Omental fat pad (tissue), 3 donors: ENCODE measurements at regions not wholly inside any gene's neighbourhood (a gene's known extent, or its start where the extent isn't known, plus 50 kb on each side); places are given as distances from the start of the nearest gene placed in this dataset.

Experiments
- ATAC-seq: fragments of 150-250 bp; one replicate; pipeline ENCODE4 v1.9.1; 2016; ENCODE audit warnings: mild to moderate bottlenecking, moderate library complexity; ENCODE audit not compliant: low FRiP score
- DNase-seq: peaks from one replicate; pipeline ENCODE4 v3.0.0-alpha.2; 2019; ENCODE audit warnings: low spot score
- CTCF ChIP-seq, 3 donors: fragments of 450-650 bp; IDR thresholded peaks; one replicate each; pipeline ENCODE4 v1.5.1; 2016 to 2017; ENCODE audit warnings: antibody characterized with exemption in 3 of 3, mild to moderate bottlenecking in 3 of 3, moderate library complexity in 2 of 3

GRCh38 chr6:137588472-137588871 is 94.3 kb upstream of the OLIG3 start:
- DNase-seq (no peak), ATAC-seq (no peak)
- TF ChIP-seq CTCF (IDR thresholded peaks at IDR 0.05), result no peak

- no peak for TF ChIP-seq CTCF (IDR thresholded peaks at IDR 0.05)
- ATAC-seq (no peak), DNase-seq (no peak)
Observed at GRCh38 chr6:137589067-137589848, 95.1 kb upstream of the OLIG3 start.

GRCh38 chr6:137590684-137591083 is 96.5 kb upstream of the OLIG3 start:
- ATAC-seq (no peak), DNase-seq (no peak)
- no peak for TF ChIP-seq CTCF (IDR thresholded peaks at IDR 0.05)

GRCh38 chr6:137601471-137601870 is 107.3 kb upstream of the OLIG3 start:
- no peak for TF ChIP-seq CTCF (IDR thresholded peaks at IDR 0.05)
- no peak for DNase-seq
- ATAC-seq, result no peak

GRCh38 chr6:137602313-137603197 is 108.4 kb upstream of the OLIG3 start:
- DNase-seq, result no peak
- no peak for ATAC-seq
- no peak for TF ChIP-seq CTCF (IDR thresholded peaks at IDR 0.05)

GRCh38 chr6:137610702-137611101 is 116.5 kb upstream of the OLIG3 start:
- DNase-seq (no peak), ATAC-seq (no peak)
- no peak for TF ChIP-seq CTCF (IDR thresholded peaks at IDR 0.05)
